ENCODE measurements at regions not wholly inside any gene's neighbourhood (a gene's known extent, or its start where the extent isn't known, plus 50 kb on each side); places are given as distances from the start of the nearest gene placed in this dataset.
"Not testable (repeated sequence)": the region's sequence is repeated elsewhere in the genome, so short reads cannot be mapped to it uniquely, and the experiment has no call there.

DNA sequence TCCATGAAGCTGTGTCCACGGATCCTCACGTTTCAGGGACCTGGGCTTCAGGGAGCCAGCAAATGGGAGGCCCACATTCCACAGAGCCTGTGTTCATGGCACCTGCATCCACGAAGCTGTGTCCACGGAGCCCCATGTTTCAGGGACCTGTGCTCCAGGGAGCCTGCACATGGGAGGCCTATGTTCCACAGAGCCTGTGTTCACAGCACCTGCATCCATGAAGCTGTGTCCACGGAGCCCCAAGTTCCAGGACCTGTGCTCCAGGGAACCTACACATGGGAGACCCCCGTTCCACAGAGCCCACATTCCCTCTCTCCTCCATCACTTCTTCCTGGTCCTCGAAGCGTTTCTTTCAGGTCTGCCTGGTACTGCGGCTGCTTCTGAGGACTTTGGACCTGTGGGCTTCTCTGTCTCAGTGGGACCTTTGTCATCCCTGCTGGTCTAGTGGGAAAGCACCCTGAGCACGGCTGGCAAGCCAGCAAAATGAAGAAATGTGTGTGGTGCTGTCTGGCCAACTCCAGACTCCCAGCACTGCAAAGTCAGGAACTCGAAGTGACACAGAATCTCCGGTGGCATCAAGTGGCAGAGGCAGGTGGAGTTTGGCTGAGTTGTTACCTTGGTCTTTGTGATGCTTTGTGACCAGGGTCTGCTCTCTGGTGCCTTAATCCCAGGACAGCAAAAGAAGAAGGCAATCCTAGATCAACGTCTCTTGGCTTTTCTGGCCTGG, 245.9 kb downstream of the DLL1 start:
- no peak for DNase-seq (ENCODE audit: low read depth)

DNA sequence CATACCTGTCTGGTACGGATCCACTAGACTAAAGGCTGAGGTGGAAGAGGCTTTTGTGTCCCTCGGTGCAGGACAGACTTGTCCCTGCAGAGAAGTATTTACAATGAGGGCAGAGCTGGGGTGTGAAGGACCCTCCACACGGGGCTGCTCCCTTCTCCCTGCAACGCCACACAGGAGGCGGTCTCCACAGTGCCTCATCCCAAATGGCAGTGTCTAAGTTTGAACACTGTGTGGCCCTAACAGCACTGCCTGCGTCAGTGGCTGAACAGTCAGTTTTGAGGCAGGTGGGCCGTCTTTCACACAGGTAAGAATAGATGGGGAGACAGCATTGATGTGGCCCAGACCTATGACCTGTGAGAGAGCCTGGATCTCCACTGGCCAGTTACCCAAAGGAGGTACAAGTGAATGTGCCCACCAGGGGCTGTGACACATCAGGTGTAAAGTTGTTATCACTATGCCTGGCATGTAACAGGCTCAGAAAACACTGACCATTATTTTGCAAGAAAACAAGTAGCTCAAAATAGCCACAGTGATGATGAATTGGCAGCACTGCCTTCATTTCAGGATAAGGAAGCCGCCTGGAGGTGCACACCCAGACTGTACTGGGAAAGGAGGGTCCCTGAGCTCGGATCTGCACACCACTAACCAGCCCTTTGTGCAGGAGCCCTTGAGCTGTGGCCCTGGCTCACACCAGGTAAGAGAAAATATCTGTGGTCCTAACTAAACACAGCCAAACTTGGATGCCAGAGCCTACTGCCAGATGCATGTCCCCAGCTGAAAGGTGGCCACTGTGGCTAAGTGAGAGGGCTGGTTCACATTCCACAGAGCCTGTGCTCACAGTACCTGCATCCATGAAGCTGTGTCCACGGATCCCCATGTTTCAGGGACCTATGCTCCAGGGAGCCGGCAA, 246.7 kb downstream of the DLL1 start:
- DNase-seq (ENCODE audit: low read depth) = no peak

DNA sequence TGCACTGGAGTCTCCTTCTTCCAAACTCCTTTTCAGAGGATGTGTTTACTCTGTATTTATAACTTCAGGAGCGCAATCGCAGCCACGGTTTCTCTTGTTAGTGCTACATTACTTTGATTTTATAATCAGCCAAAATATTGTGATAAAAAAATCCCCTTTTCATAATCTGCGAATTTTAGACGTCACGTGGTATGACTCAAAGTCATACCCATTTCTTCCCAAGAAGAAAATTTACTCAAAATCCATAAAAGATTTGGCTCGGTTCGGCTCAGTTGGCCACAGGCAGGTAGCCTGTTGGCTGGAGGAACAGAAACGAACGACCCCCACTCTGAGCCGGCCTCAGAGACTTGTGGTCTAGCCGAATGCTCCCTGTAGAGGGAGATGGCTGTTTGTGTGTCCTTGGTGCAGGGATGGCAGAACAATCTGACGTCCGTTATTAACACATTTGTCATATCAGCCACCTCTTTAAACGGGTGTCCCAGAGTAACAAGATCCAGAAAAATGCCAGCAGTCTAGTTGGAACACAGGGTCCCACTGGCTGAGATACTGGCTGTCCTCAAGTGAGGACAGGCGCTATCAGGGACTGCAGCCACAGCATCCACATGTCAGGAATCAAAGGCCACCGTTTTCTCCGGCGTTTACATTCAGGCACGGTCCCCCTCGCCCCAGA, 247.6 kb downstream of the DLL1 start:
- no peak for DNase-seq (ENCODE audit: low read depth)

DNA sequence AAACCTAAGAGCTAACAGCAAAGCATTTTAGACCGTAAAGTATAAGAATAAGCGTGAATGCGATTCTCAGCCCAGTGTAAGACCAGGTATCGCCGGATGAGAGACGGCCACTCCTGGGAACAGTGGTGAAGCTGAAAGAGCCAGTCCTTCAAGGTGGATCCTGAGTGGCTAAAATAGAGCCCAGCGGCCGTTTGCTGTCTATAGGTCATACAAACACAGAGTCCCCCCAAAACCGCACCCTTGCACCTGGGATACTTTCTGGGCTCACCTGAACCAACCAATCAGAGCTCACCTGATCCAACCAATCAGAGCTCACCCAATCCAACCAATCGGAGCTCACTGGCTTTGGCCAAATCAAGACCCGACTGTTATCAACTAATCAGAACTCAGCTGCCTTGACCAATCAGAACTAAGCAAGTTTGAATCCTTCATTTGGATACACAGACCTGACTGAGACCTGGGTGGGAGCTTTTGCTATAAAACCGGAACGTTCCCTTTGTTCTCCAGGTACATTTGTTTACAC, 248.2 kb downstream of the DLL1 start:
- no peak for DNase-seq (ENCODE audit: low read depth)

DNA sequence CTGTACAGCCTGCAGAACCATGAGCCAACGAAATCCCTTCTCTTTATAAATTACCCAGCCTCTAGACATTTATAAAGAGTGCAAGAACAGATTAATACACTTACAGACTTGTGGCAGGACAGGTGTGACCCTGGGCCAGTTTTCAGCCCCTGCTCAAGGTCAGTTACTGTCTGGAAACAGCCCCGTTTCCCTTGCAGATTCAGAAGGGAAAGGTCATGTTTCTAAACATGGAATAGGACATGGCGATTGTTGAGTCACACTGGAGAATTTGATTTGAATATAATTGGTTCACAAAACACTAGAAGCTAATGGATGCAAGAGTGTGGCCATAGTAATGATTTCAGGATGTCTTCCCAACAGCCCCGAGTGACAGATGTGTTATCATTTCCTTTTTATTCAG, 248.8 kb downstream of the DLL1 start:
- DNase-seq (ENCODE audit: low read depth) = no peak

DNA sequence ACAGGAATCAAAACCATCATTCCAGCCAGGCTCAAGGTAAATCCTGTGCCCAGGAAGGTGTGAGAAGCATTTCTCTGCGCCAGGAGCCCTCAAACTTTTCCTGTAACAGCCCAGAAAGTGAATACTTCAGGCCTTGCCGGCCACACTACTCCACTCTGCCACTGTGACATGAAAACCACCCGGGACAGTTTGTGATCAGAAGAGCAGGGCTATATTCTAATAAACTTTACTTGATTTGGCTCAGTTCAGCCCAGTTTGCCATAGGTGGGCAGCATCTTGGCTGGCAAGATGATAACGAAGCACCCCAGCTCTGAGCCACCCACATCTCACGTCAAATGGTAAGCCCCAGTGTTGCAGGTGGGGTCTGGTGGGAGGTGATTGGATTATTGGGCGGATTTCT, 249.4 kb downstream of the DLL1 start:
- no peak for DNase-seq (ENCODE audit: low read depth)

DNA sequence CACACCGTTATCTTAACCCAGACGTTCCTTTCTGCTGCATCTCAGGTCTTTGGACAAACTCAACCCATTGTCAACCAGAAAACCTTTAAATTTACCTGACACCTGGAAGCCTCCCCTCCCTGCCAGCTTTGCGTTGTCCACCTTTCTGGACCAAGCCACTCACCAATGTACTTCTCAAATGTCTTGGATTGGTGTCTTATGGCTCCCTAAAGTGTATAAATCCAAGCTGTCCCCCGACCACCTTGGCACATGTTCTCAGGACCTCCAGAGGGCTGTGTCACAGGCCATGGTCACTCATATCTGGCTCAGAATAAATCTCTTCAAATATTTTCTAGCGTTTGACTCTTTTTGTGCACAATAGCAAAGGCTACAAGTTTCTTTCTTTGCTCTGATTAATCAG, 250.0 kb downstream of the DLL1 start:
- DNase-seq (ENCODE audit: low read depth) = no peak

DNA sequence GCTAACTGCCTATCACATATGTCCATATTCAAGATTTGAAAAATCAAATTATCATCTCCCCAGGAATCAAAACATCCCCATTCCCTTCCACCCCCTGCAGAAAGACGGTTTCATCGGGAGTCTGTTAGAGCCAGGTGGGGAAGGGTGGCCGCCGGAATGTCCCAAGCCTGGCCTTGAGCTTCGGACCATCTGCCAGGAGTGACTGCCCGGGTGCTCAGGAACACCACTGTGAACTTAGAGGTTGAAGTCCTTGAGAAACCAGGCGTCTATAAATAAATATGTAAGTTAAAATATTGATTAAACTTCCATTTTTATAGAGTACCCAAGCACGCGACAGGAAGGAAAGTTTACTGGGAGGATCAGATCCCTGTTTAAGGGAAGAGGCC, 250.8 kb downstream of the DLL1 start:
- DNase-seq (ENCODE audit: low read depth) = no peak

DNA sequence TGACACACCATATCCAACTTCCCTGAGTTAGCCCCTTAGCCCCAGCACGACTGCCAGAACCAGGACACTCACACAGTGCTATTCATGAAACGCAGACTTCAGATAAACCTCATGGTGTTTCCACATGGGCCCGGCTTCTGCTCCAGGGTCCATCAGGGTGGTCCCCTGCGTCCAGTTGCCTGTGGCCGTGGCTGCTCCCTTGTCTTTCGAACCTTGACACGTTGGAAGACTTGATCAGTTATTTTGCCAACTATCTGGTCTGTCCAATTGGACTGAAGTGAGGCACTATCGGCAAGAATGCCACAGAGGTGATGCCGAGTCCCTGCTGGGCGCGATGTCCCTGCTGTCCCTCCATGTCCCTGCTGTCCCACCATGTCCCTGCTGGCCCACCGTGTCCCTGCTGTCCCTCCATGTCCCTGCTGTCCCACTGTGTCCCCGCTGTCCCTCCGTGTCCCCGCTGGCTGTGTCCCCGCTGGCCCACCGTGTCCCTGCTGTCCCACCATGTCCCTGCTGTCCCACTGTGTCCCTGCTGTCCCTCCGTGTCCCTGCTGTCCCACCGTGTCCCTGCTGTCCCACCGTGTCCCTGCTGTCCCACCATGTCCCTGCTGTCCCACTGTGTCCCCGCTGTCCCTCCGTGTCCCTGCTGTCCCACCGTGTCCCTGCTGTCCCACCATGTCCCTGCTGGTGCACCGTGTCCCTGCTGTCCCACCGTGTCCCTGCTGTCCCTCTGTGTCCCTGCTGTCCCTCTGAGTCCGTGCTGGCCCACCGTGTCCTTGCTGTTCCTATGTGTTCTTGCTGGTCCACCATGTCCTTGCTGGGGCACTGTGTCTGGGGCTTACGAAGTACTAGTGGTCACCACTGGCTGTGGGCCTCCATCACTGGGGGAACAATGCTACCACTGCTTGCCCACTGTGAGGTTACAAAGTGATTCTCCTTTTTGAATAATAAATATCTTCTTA, 251.4 kb downstream of the DLL1 start:
- DNase-seq (ENCODE audit: low read depth) = no peak

DNA sequence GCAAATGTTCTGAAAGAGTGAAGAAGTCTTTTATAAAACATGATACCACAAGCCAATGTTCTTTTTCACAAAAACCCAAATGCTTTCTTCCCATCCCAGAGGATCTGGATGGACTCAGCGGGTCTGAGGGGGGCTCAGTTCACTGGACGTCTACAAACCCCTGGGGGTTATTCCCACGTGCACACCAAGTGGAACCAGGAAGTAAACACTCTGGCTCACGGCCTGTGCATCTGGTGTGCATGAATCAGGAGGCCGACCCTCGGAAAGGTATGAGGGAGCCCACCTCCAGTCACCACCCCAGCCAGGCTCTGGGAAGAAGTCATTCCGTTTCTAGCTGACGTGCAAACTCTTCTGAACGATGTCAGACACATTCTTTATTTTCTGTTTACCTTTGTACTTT, 252.2 kb downstream of the DLL1 start:
- DNase-seq (ENCODE audit: low read depth) = no peak

DNA sequence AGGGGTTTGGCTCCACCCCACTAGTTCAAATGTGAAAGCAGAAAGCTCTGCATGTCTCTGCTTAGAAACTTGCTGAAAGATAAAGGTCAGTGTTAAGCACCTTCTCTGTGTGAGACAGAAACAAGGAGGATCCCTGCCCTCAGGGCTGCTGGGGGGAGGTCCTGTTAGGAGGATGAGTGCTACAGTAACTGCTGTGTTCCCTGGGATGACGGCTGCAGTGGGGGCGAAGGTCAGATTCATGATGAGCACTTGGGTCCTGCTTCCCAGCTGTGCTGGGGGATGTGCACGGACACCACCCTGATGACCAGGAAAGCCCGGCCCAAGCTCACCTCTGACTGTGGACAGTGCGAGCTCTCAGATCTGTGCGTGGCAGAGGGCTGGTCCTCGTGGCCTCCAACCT, 252.6 kb downstream of the DLL1 start:
- no peak for DNase-seq (ENCODE audit: low read depth)

DNA sequence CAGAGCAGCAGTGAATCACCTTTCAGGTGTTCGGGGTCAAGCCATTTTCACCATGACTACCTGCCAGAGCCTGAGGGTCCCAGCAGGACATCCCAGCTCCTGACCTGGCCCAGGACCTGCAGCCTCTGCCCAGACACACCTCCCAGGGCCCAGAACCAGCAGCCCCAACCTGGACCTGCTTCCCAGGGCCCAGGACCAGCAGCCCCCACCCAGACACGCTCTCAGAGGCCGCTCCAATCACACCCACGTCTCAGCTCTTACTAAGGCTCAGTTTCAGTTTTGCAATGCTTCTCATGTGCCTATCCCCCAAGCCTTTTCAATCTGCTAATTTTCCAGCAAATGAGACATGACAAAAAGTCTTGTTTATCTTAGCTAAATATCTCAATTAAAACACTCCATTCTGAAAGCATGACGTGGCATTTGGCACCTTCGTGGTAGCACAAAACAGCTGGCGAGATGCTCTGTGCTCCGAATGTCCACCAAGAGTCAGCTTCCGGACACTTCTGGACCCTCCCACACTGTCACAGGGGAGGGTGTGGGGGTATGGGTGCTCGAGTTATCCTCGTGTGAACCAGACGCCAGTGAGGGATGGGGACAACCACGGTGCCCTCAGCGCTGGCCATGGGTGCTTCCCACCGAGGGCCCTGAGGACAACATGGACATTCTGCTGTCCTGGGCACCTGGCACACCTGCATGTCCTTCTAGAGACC, 253.2 kb downstream of the DLL1 start:
- no peak for DNase-seq (ENCODE audit: low read depth)

DNA sequence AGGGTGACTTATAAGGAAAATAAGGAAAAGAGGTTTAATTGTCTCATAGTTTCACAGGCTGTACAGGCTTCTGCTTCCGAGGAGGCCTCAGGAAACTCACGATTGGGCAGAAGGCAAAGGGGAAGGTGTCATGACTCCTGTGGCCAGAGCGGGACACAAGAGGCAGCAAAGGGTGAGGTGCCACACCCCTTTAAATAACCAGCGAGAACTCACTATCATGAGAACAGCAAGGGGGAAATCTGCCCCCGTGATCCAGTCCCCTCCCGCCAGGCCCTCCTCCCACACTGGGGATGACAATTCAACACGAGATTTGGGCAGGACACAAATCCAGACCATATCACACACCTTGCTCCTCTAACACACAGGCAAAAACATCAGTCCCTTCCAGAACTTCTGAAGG, 254.0 kb downstream of the DLL1 start:
- DNase-seq (ENCODE audit: low read depth) = no peak

DNA sequence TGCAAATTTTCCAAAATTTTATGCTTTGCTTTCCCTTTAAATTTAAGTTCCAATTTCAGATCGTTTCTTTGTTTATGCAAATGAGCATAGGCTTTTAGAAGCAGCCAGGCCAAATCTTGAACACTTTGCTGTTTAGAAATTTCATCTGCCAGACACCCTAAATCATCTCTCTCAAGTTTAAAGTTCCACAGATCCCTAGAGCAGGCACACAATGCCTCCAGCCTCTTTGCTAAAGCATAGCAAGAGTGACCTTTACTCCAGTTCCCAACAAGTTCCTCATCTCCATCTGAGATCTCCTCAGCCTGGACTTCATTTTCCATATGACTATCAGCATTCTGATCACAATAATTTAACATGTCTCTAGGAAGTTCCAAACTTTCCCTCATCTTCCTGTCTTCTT, 254.5 kb downstream of the DLL1 start:
- not testable (repeated sequence) for DNase-seq (ENCODE audit: low read depth)

DNA sequence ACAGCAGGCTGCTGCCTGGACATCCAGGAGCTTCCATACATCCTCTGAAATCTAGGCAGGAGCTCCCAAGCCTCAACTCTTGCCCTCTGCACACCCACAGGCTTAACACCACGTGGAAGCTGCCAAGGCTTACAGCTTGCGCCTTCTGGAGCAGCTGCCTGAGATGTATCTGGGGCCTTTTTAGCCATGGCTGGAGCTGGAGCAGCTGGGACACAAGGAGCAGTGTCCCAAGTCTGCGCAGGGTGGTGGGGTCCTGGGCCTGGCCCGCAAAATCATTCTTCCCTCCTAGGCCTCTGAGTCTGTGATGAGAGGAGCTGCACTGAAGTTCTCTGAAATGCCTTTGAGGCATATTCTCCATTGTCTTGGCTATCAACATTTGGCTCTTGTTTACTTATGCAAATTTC, 255.0 kb downstream of the DLL1 start:
- DNase-seq (ENCODE audit: low read depth) = no peak

DNA sequence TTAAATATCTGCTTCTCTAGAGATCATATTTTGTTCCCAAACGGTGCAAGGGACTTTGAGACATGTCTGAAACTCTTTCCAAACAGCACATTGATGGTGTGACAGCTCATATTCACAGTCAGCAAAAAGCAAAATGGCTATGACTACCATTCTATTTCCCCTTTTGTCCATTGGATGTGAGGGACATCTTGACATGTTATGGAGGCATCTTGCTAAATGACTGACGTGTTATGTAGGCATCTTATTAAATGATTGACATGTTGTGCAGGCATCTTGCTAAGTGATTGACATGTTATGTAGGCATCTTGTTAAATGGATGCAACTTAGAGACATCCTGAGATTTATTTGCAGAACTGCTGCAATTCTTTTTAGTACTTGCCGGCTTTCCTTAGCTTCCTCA, 255.8 kb downstream of the DLL1 start:
- DNase-seq (ENCODE audit: low read depth) = no peak

DNA sequence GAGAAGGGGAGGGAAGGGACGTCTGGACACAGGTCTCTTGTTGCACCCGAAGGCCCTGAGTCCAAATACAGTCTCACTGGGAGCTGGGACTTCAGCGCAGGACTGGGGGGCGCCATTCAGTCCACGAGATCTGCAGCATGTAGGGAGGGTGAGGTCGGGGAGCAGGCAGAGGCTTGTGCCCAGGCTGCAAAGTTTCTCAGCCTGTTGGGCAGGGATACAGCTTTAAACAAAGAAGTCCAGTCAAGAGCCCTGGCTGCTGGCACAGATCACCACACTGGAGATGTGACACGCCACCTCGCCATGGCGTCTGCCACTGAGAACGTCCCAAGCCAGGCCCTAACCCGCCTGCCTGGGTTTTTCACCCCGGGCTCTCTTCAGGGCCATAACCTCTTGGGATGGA, 256.6 kb downstream of the DLL1 start:
- no peak for DNase-seq (ENCODE audit: low read depth)

DNA sequence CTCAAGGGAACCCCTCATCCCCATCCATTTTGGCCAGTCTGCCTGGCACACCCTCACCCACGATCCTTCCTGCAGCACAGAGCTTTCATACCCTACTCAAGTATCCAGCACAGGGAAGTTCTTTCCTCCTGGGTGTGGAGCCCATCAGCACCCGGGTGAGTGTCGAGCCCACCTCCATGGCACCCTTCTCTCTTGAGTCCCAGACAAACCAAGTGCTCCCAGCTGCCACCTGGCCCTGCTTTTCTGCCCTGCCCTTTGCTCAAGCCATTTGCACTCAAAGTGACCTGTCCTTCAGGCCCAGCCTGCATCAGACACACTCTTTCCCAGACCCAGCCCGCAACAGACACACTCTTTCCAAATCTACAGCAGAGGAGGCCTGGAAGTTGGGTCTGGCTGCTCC, 257.2 kb downstream of the DLL1 start:
- DNase-seq (ENCODE audit: low read depth) = no peak

DNA sequence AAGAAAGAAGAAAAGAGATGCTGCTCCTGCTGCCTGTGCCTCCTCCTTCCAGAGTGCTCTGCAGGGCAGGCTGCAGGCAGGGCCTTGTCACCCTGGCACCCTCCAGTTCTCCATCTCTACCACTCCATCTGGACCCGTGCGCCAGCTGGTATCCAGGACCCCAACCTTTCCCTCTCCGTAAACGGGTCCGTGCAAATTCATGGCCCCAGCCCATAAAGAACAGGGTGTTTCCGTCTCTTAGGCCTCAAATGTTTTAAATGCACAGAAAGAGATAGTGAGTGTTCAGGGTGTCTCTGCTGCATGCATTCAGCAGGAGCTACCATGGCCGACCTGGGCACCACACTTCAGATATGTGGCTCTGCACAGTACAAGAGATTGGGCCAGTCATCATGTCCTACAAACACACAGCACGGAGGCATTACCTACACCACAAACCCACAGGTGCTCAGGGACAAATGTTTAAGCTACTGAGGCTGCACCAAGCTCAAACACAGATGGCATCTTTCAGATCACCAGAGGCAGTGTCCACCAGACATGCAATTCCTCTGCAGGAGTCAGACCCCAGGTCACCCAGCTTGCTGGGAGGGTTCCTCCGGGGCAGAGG, 258.1 kb downstream of the DLL1 start:
- DNase-seq (ENCODE audit: low read depth) = no peak

DNA sequence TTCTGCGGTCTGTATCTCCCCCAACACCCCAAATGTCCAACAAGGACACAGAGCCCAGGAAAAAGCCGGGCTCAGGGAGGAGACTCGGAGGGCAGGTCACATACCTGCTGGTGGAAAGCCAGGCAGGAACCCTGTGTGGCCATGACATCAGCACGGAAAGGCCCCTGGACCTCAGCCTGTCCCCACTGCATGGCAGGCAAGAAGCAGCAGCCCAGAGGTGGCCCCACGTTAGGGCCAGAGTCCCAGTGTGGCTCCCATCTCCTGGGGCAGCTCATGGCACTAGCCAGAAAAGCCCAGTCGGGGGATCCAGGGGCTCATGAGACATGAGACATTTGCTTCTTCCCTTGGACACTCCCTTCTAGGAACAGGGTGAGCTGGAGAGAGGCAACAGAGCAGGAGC, 258.7 kb downstream of the DLL1 start:
- DNase-seq (ENCODE audit: low read depth) = no peak

All from stimulated activated CD8-positive, alpha-beta memory T cell treated with anti-CD3 and anti-CD28 coated beads, Interleukin-12 subunit alpha, Interleukin-12 subunit beta, amount 100 ng/mL, for 4 hours (primary cell).